Erythroblast (primary cell): ENCODE measurements at regions not wholly inside any gene's neighbourhood (a gene's known extent, or its start where the extent isn't known, plus 50 kb on each side); places are given as distances from the start of the nearest gene placed in this dataset.

Experiments
- GATA1 ChIP-seq: IDR thresholded peaks from 2 replicates; pipeline ENCODE4 v1.6.1; 2011; ENCODE audit warnings: low read depth, mild to moderate bottlenecking, control low read depth, low read length, moderate library complexity
- POLR2A ChIP-seq: IDR thresholded peaks from 2 replicates; pipeline ENCODE4 v1.6.1; 2011; ENCODE audit warnings: mild to moderate bottlenecking, low read length

- TF ChIP-seq POLR2A: no peak
- no peak for TF ChIP-seq GATA1
These were observed 70.5 kb upstream of the WNT11 start for GRCh38 chr11:76276781-76277155.
